ENCODE measurements at regions not wholly inside any gene's neighbourhood (a gene's known extent, or its start where the extent isn't known, plus 50 kb on each side); places are given as distances from the start of the nearest gene placed in this dataset.
"Not testable (repeated sequence)": the region's sequence is repeated elsewhere in the genome, so short reads cannot be mapped to it uniquely, and the experiment has no call there.

- DNase-seq (no peak), ATAC-seq (no peak)
Measured at GRCh38 chr14:62409169-62409568, 636.1 kb downstream of the KCNH5 start.

DNA sequence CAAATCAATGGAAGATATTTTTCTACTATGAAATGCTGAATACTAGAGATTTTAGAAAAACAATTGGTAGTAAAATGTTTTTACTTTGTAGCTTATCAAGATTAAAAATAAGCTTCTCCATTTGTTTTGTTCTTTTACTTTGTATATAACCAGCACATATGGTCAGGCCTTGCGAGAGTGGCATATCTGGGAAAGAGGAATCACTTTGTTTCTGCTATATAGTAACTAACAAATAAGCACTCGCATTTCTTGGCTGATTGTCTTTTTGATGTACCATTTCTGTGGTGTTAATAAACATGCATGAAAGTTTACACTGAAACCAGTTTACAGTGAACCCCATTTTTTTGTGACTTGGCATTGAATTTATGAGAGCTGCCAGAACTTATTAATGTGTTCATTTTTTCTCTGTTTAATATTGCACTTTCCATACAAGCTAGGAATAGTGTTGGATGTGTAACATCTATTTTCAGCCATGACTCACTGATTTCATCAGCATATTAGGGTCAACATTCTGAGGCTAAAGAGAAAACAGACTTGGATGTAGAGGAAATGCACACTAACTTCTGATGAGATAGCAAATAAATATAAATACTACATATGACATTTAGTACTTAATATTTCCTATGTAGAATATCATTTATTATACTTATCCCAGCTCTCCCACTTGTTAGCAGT lies 635.5 kb downstream of the KCNH5 start:
- no peak for DNase-seq
- ATAC-seq: no peak

GRCh38 chr14:62420847-62421246 lies 624.4 kb downstream of the KCNH5 start:
- ATAC-seq: no peak
- no peak for DNase-seq

GRCh38 chr14:62428429-62429203 lies 616.6 kb downstream of the KCNH5 start:
- no peak for DNase-seq

DNA sequence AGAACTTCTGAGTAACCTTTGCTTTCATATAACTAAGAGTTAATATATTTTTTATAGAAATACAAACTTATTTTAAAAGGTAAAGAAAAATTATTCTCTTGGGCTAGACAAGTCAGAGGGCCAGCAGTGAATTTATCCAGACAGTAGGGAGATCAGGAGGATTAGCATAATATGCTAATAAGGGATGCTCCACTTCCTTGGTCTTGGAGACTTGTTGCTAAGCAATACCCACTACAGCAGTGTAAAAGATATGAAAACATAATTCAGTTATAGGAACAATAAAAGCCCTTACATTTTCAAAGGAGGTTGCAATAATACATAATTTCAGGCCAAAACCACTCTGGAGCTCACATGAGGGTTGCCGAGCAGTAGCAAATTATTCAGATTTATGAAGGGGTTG lies 615.6 kb downstream of the KCNH5 start:
- DNase-seq (no peak), ATAC-seq (no peak)

More at GRCh38 chr14:62428429-62429203, 616.6 kb downstream of the KCNH5 start:
- ATAC-seq: no peak

GRCh38 chr14:62431496-62431895 lies 613.8 kb downstream of the KCNH5 start:
- no peak for ATAC-seq
- DNase-seq: no peak

DNA sequence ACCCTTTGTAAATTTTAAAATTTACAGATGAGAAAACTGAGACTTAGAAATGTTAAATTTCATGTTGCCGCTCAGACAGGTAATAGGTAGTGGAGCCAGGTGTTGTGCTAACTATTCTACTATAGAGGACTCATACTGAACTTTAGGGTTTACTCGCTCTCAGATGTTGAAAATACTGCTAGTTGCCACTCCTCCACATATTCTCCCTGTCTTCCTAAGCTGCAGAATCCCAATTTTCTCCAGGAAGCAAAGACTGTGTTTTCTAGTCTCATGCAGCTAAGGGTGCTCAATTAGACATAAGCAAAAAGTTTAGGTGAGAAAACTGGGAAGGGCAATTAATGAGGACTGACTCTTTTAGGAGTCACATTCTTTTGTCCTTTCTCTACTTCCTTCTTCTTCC lies 612.3 kb downstream of the KCNH5 start:
- ATAC-seq (no peak), DNase-seq (no peak)

GRCh38 chr14:62436261-62436660 lies 609.0 kb downstream of the KCNH5 start:
- ATAC-seq (no peak), DNase-seq (no peak)

DNA sequence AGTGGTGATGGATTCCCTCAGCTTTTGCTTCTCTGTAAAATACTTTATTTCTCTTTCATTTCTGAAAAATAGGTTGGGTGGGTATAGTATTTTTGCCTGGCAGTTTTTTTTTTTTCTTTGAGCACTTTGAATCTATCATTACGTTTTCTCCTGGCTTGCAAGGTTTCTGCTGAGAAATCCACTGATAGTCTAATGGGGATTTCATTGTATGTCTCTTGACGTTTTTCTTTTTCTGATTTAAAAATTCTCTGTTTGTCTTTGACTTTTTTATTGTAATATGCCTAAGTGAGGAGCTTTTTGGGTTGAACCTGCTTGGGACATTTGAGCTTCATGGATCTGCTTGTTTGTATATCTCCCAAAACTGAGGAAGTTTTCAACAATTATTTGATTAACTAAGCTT lies 606.0 kb downstream of the KCNH5 start:
- no peak for DNase-seq
- no peak for ATAC-seq

DNA sequence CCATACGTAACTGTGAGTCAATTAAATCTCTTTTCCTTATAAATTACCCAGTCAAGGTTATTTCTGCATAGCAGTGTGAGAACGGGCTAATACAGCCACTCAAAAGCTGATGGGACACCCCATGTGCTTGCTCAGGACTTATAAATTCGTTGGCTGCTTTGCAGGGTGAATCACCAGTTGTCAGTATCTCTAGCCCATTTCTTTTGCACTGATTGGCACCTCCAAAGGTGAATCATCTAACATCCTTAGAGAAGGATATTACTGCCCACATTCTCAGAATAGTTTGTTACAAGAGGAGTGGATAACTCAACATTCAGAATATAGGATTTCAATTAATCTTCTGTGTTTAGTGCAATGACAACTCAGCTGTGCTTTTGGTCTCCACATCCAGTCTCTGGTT lies 601.5 kb downstream of the KCNH5 start:
- no peak for DNase-seq
- ATAC-seq: no peak

DNA sequence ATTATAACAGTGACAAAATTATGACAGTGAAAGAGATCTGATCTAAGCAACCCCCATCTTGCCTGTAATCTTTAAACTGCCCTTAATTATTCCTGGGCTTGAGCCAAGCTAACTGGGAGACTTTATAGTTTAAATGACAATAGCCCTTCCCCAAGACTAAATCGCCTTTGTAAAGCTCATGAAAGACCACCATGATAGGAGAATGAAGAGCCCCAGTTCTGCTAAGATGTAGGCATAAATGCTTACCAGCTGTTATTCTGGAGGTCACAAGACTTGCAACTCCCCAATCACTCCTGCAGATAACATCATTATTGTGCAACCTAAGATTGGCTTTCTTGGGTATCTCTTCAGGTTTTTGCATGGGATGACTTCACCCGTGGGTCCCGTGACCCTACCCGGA lies 599.7 kb downstream of the KCNH5 start:
- ATAC-seq (no peak), DNase-seq (no peak)

DNA sequence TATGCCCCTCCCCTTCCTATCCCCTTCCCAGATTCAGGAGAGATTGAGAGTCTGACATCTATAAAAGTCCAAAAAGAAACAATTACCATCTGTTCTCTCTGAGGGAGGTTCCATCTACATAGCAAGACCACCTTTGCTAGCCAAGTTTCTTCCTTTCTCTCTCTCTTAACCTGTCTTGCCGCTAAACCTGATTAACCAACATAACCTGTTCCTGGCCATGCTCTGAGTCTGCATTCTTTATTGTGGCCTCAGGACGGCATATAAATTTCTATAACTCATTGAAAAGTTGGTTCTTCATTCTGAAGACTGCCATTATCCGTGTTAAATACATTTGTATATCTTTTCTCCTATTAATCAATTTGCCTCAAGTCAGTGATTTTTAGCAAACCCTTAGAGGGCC lies 594.0 kb downstream of the KCNH5 start:
- DNase-seq (no peak), ATAC-seq (no peak)

DNA sequence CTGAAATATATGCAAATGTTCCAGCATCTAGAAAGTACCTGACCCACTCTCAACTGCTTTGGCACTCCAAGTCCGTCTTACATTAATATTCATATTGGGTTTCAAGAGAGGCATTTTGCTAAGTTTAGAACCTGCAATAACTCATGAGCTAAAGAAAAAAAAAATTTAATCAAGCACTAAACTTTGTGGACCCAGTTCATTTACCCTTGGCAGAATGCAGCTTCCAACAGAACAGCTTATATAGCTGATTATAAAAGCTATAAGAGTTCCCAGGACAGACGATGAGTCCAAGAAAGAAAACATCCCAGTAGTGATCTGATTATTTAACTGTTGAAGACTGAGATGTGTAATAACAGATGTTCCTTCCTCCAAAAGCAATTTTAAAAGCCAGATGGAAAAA lies 592.0 kb downstream of the KCNH5 start:
- ATAC-seq (no peak), DNase-seq (no peak)

DNA sequence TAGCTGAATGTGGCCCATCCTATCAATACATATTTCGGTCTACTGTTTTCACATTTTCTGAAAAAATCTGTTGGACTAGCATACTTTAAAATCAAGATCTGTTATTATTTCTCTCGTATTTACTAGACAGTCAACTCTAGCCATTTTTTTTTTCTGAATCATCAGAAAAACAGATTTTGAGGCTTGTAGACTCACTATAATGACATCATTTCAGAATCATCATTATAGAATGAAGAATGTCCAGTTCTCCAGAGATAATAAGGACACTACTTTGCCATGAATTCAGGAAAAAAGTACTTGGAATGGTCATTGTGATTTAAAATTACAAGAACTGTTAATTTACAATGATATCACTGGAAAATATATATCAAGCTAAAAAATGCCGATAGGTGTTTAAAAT lies 589.8 kb downstream of the KCNH5 start:
- DNase-seq (no peak), ATAC-seq (no peak)

GRCh38 chr14:62462988-62463387 lies 582.3 kb downstream of the KCNH5 start:
- DNase-seq (no peak), ATAC-seq (no peak)

DNA sequence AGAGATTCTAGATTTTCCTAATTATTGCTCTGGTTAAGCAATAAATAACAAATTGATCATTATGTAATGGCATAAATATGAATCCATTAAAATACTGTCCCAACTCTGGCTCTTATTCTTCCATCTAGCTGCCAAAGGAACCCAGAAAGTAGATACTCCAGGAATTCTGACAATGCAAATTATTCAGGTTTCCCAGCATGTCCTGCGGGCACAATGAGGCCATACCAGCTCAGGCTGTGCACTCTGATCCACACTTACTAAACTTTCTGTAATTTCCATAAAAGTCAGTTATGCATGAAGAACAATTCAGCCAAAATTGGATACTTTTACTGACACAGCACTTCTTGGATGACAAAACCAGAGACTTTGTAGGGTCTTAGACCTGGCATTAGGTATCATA lies 576.3 kb downstream of the KCNH5 start:
- no peak for ATAC-seq
- DNase-seq: no peak

GRCh38 chr14:62470935-62471334 lies 574.3 kb downstream of the KCNH5 start:
- no peak for DNase-seq
- ATAC-seq: no peak

DNA sequence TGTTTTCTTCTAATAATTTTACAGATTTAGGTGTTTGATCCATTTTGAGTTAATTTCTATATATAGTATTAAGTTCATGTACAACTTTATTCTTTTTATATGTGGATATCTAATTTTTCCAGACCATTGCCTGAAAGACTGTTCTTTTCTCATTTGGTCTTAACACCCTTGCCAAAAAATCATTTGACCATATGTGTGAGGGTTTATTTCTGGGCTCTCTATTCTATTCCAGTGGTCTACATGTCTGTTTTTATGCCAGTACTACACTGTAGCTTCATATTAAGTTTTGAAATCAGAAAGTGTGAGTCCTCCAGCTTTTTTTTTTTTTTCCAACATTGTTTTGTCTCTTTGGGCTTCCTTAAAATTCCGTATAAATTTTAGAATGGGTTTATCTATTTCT lies 554.1 kb downstream of the KCNH5 start:
- ATAC-seq: no peak
- no peak for DNase-seq

DNA sequence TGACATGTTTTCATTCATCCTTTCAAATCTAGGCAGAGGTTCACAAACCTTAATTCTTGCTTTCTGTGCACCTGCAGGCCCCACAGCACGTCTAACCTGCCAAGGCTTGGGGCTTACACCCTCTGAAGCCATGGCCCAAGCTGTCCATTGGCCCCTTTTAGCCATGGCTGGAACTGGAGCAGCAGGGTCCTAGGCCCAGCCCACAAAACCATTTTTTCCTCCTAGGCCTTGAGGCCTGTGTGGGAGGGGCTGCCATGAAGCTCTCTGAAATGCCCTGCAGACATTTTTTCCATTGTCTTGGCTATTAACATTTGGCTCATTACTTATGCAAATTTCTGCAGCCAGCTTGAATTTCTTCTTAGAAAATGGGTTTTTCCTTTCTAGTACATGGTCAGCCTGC lies 547.5 kb downstream of the KCNH5 start:
- ATAC-seq (no peak), DNase-seq (no peak)

DNA sequence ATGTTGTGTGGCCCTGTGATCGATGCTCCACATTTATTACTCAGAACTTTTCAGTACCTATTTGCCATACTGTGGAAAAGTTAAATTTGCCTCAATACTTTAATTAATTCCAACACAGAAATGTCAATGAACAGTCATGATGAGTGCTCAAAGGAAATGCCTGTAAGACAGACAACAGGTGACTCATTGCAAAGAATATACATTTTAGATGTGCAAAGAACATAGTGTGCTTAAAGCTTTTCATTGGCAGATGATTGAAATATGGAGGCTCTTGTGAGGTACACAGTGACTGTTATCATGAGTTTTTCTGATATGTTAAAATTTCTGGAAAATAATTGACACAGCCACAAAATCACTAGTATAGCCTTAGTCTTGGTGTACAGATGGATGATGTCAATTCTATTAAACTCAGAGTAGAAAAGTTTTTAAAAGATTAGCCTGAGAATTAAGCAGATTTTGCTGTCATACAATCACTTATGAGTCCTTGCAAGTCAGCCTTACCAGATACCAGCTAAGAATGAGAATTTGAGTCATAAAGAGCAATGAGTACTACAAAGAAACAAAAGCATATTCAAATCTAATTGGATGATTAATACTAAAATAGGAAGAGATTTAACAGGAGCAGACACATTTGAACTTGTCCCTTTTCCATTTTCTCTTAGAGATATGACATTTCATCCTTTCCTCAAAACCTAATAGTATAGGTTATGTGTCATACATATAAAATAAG lies 544.1 kb downstream of the KCNH5 start:
- DNase-seq (no peak), ATAC-seq (no peak)

GRCh38 chr14:62505045-62505444 lies 540.2 kb downstream of the KCNH5 start:
- DNase-seq (no peak), ATAC-seq (no peak)

GRCh38 chr14:62521309-62521708 lies 523.9 kb downstream of the KCNH5 start:
- DNase-seq: not testable (repeated sequence)

GRCh38 chr14:62528296-62528695 lies 517.0 kb downstream of the KCNH5 start:
- no peak for DNase-seq
- ATAC-seq: no peak

More at GRCh38 chr14:62521309-62521708, 523.9 kb downstream of the KCNH5 start:
- not testable (repeated sequence) for ATAC-seq
